Ovary (tissue), 3 donors: ENCODE measurements at regions not wholly inside any gene's neighbourhood (a gene's known extent, or its start where the extent isn't known, plus 50 kb on each side); places are given as distances from the start of the nearest gene placed in this dataset.

Experiments
- CTCF ChIP-seq, 3 donors: fragments of 450-650 bp in 2 of 3; fragments of 200-600 bp in 1 of 3; IDR thresholded peaks; one replicate each; pipeline versions ENCODE4 v1.5.1 to v1.8.0; 2016 to 2022; ENCODE audit warnings: antibody characterized with exemption in 3 of 3, mild to moderate bottlenecking in 1 of 3
- EP300 ChIP-seq: sonication (generic); formaldehyde crosslinking; IDR thresholded peaks from one replicate; pipeline ENCODE4 v1.6.1; 2017; ENCODE audit warnings: antibody characterized with exemption
- donor health status: DM: no; HTN: no; CAD: no.

GRCh38 chr6:67362976-67363375 is 1272.1 kb upstream of the ADGRB3 start:
- no peak for TF ChIP-seq CTCF (IDR thresholded peaks at IDR 0.05)
- no peak for TF ChIP-seq EP300
